Activated CD8-positive, alpha-beta memory T cell treated with anti-CD3 and anti-CD28 coated beads for 4 hours (primary cell): ENCODE measurements at regions not wholly inside any gene's neighbourhood (a gene's known extent, or its start where the extent isn't known, plus 50 kb on each side); places are given as distances from the start of the nearest gene placed in this dataset.
"Not testable (repeated sequence)": the region's sequence is repeated elsewhere in the genome, so short reads cannot be mapped to it uniquely, and the experiment has no call there.

Experiments
- DNase-seq, 2 donors: peaks; one replicate each; pipeline ENCODE4 v3.0.0-alpha.2; 2020; ENCODE audit warnings: low read depth in 2 of 2

DNA sequence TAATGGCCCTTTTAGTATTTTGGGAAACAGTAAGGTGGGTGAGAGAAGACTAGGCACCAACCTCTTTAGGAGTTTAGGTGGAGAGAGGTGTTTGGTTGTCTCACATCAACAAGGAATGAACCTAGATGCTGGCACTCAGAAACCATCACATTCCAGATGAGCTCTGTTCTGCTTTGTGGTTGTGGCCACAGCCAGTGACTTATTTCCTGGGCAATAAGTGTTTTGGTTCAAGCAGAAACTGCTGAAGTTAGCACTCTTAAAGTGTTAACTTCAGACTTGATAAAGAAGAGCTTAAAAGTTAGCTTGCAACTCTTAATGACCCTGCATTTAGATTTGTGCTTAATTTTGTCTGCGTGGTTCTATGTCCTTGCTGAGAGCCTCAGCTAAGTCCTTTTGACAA is 929.2 kb downstream of the SLC4A3 start:
- no peak for DNase-seq

DNA sequence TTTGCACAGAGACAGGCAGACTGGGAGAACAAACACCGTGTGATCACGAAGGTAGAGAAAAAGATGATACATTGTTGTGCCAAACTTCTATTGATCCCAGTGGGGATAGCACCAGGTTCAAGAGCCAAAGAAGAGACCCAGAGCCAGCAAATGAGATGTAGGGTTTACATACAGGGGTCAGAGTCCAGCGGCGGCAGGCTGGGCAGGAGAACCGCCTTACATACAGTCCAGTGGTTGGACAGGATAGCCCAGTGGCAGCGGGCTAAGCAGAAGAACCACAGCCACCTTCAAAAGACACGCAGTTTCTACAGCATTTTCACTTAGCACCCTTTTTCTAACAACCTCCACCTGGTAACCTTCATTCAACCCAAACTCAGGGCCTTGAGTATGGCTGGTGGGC is 932.8 kb downstream of the SLC4A3 start:
- DNase-seq, result no peak

DNA sequence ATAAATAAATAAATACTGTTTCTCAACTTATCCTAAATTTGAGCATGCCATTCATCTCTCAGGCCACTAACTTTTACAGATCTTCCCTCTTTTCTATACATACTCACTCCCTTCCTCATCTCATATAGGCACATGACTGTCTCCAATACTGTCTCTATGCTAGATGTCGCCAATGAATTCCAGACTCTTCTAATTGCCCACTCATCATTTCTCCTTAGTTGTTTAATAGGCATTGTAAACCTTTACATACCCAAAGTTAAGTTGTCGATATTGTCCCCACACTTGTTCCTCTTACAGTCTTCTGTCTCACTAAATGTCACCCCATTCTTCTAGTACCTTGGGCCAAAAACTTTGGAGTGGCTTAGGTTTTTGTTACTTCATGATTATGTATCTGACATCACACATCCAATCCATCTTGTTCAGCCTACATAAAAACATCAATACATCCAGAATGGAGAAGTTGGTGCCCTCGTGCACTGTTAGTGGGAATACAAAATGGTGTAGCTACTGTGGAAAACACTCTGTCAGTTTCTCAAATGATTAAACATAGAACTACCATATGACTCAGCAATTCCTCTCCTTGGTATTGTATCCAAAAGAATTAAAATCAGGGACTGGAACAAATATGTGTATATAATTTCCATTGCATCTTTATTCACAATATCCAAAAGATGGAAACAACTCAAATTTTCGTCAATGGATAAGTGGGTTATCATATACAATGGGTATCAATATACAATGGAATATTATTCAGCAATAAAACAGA is 935.1 kb downstream of the SLC4A3 start:
- DNase-seq, result no peak

DNA sequence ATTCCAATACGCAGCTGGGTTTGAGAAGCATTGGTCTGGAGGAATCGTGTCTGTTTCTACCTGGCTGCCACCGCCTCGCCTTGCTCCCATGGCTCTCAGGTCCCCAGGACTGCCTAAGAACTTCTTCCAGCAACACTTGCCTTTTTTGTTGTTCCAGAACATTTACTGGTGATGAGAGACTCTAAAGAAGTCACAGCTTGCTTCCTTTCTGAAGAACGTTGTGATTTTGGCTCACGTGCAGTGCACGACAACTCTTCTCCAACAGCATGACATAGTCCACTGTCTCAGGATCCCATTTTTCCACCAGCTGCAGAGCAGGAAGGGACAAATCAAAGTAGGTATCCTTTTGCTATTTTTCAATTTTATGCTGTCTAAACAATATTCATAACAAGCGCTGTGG is 940.9 kb downstream of the SLC4A3 start:
- no peak for DNase-seq

DNA sequence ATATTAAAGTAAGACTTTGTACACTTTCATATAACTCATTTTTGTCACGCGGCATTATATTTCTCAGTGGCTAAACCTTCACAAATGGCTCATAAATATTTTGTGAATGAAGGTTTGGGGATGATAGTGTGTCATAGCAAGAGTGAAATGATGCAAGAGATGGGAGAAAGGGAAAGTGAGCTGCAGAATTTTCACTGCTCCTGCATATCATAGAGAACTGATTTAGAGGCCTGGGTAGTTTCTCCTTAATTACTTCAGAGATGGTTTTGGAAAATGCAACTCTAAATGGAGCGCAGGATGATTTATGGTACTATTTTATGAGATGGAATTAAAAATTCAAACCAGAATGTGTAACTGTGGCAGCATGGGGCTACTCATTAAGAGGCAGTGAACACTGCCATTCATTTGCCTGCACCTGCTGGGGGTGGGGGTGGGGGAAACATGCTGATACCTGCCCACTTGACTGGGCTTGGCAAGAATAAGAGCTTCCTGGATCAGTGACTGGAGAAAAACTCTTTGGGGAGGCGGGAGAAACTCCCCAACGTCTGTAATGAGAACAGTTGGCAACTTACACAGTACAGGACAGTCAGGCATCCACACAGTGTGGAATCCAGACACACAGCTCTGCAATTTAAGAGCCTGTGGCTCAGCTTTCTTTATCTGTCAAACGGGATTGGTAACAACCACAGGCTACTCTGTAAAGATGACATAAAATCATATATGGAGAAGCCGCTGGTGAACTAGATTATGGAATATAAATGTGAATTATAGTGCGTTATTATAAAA is 941.9 kb downstream of the SLC4A3 start:
- DNase-seq, result no peak

DNA sequence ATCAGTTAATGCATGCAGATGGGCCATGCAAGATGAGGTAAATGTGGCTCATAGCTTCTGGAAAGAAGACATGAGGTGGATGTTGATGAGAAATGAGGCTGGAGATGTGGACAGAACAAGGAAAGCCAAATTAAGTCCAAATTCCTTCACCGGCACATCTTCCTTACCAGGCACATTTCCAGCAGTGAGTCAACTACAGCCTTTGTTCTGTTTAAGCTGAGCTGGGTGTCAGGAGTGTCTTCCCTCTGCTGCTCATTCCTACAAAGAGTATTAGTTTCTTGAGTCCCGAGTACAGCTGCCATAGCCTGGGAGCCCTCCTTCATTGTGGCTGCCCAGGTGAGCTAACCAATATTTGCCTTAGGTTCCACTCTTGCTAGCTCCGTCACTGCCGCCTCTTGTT is 945.0 kb downstream of the SLC4A3 start:
- no peak for DNase-seq

DNA sequence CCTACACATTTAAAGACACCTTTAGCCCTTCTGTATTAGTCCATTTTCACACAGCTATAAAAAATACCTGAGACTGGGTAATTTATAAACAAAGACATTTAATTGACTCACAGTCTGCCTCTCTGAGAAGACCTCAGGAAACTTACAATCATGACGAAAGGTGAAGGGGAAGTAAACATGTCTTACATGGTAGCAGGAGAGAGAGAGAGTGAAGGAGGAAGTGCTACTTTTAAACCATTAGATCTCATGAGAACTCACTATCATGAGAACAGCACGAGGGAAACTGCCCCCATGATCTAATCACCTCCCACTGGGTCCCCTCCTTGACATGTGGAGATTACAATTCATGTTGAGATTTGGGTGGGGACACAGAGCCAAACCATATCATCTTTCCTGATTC is 946.6 kb downstream of the SLC4A3 start:
- DNase-seq, result no peak

DNA sequence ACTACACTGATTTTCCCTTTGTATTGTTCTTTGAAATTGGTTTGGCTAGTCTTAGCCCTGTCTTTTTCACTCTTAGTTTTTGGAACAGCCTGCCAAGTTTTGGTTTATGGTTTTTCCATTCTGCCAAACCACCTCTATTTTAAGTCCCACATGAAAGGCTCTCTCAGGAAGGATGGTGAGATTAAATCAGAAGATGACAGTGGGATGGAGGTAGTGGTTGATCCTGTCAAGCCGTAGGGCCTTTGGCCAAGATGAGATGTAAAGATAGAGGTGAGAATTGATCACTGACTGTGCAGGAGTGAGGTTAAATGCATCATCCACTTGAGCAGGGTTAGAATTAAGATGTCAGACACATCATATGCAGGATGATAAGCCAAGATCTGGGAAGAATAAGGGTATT is 948.5 kb downstream of the SLC4A3 start:
- DNase-seq, result no peak

DNA sequence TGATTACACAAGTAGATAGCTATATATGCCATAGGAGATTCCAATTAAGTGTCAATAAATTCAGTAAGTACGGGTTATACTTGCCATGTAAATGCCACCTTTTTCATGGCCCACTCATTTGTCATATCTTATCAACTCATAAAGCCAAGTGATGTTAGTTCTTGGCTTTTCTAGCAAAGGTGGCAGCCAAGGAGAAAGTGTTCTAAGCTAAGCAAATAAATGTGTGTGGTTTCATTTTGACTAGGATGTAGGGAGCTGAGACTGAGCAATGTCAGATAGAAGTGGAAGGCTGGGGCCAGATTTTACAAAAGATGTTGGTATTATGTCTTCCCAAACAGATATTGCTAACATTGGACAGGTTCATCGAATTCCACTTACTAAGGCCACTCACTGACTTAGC is 952.0 kb downstream of the SLC4A3 start:
- no peak for DNase-seq

DNA sequence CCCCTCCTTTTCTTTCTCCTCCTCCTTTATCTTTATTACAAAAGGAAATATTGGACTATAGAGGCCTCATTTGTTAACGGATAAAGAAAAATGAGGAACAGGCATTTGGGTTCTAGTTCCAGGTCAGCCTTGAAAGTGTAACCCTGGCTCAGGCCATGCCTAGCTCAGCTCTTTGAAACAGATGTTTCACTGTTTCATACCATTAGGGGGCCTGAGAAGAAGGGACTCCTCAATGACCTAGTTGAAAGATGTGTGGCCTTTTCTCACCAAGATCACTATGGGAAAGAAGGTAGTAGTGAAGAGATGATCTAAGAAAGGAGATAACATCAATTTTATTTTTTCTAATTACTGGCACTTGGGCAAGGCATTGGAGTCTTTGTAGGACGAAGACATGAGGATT is 952.7 kb downstream of the SLC4A3 start:
- no peak for DNase-seq

DNA sequence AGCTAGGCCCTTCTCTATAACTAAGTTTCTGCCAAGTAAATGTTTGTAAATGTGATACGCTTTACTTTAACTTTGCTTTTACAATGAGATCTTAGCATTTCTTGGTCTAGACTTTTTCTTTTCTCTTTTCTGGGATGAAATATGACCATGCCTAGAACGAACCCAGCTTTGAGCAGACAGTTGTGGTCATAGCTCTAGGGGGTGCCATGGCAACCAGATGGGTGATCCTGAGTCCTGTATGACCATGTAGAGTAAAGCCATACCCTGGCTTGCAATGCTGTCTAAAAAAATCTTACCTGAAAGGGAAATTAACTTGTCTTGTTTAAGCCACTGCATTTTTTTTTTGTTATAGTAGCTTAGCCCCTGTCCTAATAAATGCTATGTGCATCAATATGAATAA is 956.3 kb downstream of the SLC4A3 start:
- DNase-seq, result no peak

DNA sequence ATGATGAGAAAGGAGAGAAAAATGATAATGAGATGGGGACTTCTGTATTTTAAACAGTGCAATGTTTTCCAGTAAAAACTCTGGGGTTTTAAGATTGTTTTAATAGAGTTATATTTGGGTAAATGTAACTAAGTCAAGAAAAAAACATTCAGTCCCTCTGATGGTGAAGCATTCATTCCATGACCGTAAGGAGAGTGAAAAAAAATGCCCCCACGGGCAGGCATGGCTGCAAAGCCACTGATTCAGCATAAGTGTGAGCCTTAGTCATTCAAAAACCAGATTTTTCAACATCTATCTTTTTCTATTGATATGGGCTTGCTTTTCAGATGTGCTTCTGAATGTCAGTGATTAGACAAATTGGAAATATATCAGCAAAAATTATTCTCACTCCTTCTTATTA is 957.8 kb downstream of the SLC4A3 start:
- no peak for DNase-seq

DNA sequence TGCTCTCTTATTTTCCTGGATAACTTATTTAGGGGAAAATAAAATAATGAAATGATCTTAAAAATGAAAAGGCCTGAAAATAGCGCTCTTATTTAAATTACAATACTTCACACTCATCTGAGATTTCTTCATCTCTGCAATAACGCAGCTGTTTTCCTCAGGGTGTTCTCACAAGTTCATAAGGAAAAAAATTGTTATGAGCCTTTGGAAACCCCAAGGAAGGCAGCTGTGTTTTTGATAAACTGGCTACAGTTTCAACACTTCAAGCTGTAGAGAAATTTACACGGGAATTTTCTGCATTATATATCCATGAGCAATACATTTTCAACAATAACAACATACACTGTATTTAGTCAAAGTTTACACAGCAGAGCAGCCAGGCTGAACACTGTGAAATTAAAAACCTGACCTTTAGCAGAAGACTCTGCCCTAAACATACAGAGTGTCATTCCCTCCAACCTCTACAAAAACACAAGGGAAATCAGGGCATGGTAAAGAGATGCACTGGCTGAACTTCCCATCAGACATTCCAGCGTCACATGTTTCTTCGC is 959.6 kb downstream of the SLC4A3 start:
- DNase-seq, result no peak

DNA sequence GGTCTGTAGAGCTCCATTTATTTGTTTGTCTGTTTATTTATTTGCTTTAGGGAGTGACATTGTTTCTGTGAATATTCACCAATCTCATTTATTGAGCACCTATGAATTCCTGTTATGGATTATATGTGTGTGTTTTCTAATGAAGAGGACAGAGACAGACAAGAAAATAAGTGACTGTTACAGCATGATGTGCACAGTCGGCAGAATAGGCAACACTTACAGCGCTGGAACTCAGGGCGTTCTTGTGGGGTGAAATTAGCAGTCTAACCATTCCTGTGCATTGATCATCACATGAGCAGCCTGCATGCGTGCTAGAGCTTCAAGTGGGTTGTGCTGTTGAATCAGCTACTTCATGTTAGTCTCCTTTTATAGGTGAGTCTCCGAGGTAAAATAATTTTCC is 960.7 kb downstream of the SLC4A3 start:
- DNase-seq, result no peak

DNA sequence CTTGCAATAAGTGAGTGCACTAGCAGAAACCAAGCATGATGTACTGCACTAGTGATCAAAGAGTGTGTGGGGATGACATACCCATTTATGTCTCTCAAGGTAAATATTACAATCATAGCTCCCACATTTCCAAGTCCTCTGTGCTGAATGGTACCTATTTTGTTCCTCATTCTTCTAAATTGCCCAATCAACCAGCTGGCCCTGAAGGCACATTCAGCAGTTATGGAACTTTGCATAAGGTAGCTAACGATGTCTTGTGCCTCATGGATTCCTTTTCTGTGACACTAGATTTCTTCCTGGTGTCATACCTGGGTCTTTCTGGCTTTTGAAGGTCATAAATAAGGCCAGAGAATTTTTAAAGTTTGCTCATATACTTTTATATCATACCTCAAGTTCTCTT is 963.0 kb downstream of the SLC4A3 start:
- no peak for DNase-seq

DNA sequence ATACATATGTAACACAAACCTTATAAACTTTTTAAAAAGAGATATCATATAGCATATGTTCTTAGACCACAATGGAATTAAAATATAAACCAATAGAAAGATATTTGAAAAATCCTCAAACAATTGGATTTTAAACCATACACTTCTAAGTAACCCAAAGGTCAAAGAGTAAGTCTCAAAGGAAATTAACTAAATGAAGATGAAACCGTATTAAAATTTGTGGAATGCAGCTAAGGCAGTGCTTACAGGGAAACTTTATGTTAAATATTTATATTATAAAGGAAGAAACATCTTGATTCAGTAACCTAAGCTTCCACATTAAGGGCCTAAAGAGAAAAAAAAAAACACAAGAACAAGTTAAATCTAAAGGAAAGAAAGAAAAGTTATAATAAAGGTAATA is 966.1 kb downstream of the SLC4A3 start:
- DNase-seq, result no peak

DNA sequence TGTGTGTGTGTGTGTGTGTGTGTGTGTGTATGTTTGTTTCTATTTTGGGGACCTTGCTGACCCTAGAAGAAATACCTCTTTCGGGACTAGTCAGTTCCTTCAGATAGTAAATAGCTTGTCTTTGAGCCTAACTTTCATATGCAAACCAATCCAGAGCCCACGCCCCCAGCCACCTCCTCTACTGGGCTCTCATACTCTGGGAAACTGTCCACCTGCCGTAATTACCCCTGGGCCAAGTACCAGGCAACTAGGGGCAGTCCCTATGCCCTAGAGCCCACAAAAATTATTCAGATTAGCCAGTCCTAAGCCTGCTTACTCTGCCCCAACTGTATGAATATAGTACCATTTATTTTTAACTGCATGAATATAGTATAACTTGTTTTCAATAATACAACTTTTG is 970.4 kb downstream of the EPHA4 start:
- no peak for DNase-seq

DNA sequence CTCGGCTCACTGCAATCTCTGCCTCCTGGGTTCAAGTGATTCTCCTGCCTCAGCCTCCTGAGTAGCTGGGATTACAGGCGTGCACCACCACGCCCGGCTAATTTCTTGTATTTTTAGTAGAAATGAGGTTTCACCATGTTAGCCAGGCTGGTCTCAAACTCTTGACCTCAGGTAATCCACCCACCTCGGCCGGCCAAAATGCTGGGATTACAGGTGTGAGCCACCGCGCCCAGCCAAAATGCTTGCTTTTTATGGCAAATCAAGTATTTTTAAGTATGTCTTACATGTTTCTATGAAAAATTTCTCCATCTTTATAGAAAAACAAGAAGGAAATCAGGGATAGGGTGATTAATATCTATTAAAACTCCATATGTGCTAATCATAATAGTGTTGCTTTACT is 959.1 kb downstream of the EPHA4 start:
- not testable (repeated sequence) for DNase-seq

DNA sequence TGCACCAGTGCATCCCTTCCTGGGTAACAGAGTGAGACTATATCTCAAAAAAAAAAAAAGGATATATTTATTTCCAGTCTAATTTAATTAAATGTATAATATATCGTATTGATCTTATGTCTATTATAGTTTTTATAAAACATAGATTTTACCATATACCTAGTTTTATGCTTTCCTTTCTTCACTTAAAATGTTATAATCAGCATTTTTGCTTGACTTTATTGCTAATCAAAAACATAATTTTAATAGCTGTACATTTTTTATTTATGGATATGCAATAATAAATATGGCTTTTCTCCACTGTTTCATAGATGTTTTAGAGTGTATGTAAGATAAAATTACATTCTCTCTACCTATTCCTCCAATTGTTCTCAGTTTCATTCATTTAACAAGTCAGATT is 958.0 kb downstream of the EPHA4 start:
- no peak for DNase-seq

DNA sequence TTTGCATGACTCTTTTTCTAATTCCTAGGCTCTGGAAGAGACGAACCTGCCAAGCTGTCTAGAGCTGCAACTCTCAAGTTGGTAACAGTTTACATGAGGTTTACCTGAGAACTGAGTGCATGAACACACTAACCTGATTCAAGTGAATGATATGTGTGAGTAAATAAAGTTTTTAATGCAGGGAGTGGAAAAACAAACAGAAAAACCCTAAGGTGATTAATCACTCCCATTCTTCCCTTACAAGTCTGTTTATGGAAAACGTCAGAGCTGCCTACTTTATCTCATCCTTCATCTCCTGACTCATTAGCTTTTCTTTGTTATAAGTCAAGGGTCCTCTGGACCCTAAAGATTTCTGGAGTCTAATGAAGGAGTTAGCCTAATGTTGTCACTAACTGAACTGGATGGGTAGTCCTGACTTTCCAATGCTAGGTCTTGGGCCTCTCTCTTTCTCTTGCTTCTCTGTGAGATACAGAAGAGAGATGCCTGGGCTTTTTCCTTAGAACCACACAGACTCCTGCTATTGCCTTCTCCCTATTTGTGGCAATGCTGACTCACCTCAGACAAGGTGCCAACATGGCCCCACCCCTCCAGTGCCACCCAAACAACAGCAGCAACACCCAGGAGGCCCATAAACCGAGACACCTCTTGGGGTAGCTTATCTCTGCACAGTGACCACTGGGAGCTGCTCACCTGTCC is 952.4 kb downstream of the EPHA4 start:
- no peak for DNase-seq

DNA sequence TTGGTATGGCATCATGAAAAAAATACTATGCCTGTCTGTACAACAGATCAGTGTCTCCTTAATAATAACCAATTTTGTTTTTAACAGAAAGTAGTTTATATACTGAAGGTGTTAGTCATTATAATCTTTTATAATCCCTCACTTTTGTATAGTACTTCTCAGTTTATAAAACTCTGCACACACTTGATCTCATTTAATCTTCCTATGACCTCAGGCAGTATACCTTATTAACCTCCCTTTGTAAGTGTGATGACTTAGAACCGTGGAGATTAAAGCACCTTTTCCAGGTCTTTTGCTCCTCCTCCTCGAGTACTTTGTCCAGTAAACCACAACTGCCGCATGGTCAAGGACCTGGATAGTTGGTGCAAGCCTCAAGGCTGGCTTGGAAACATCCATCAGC is 945.5 kb downstream of the EPHA4 start:
- no peak for DNase-seq

DNA sequence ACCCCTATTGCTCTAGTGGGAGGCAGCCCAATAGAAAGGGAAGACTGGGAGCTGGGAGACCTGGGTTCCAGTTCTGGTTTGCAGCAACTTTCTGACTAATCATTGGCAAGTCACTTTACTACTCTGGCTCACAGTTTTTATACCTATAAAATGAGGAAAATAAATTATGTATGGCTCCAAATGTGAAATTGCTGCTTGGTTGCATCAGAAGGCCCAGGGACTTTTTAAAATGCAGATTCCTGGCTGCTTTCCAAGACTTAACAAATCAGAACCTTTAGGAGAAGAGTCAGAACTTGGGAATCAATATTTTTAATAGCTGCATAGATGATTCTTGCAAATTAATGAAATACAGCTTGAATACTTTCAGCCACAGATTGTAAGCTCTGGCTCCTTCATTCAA is 943.9 kb downstream of the EPHA4 start:
- DNase-seq, result no peak

DNA sequence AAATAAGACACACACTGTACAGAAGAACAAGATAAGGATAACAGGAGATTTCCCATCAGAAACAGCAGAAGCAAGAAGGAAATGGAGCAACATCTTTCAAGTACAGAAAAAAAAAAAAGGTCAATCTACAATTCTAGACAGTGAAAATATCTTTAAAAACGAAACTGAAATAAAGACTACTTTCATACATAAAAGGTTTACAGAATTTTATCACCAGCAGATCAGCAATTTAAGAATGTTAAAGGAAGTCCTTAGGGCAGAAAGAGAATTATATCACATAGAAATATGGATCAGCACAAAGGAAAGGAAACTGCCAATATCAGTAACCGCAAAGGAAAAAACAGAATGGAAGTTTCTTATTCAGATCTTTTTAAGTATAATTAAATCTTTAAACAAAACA is 931.0 kb downstream of the EPHA4 start:
- DNase-seq, result no peak
